ENCODE measurements at regions not wholly inside any gene's neighbourhood (a gene's known extent, or its start where the extent isn't known, plus 50 kb on each side); places are given as distances from the start of the nearest gene placed in this dataset.

DNA sequence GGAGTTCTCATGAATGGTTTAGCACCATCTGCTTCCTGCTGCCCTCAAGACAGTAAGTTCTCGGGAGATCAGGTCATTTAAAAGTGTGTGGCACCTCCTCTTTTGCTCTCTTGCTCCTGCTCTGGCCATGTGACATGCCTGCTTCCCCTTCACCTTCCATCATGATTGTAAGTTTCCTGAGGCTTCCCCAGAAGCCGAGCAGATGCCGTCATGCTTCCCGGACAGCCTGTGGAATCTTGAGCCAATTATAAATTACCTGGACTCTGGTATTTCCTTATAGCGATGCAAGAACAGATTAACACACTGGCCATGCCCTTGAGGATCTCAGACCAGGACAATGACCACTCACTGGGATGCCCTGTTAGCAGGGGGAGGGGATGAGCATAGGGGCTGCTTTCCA, 212.3 kb downstream of the MATN1 start:
- Histone ChIP-seq H3K36me3 (no peaks in the 10 kb centered on the region), H3K4me3 (ENCODE audit: low read depth, low read length) (no peak overlapping the region), H3K27me3 (ENCODE audit: insufficient read depth, low read depth, severe bottlenecking) (no peaks in the 10 kb centered on the region), H3K9me3 (ENCODE audit: severe bottlenecking) (peaks cover 3% of the 10 kb centered on the region), H3K27ac (no peak overlapping the region)
- no peak for DNase-seq
- TF ChIP-seq, protein P1, sequence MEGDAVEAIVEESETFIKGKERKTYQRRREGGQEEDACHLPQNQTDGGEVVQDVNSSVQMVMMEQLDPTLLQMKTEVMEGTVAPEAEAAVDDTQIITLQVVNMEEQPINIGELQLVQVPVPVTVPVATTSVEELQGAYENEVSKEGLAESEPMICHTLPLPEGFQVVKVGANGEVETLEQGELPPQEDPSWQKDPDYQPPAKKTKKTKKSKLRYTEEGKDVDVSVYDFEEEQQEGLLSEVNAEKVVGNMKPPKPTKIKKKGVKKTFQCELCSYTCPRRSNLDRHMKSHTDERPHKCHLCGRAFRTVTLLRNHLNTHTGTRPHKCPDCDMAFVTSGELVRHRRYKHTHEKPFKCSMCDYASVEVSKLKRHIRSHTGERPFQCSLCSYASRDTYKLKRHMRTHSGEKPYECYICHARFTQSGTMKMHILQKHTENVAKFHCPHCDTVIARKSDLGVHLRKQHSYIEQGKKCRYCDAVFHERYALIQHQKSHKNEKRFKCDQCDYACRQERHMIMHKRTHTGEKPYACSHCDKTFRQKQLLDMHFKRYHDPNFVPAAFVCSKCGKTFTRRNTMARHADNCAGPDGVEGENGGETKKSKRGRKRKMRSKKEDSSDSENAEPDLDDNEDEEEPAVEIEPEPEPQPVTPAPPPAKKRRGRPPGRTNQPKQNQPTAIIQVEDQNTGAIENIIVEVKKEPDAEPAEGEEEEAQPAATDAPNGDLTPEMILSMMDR (IDR thresholded peaks at IDR 0.05; ENCODE audit: low read depth, low read length), result no peak

DNA sequence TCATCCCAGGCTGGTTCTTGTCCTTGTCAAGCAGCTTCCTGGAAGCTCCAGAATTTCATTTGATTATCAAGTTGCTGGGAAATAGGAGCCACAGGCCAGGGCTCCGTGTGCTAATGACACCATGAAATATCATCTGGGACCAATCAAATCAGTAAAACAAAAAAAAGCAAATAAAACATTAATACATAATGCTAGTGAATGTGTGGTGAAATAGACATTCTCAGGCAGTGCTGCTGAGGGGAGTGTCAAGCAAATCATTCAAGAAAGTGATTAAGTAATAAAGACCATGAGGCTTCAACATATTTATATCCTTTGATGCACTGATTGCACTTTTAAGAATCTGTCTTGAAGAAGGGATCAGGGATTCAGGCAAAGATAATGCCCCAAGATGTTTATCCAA, 213.7 kb downstream of the MATN1 start:
- TF ChIP-seq, protein P1 (IDR thresholded peaks at IDR 0.05; ENCODE audit: low read depth, low read length), result no peak
- no peaks in the 10 kb centered on the region for H3K27me3 ChIP-seq (ENCODE audit: insufficient read depth, low read depth, severe bottlenecking)
- no peak for DNase-seq

DNA sequence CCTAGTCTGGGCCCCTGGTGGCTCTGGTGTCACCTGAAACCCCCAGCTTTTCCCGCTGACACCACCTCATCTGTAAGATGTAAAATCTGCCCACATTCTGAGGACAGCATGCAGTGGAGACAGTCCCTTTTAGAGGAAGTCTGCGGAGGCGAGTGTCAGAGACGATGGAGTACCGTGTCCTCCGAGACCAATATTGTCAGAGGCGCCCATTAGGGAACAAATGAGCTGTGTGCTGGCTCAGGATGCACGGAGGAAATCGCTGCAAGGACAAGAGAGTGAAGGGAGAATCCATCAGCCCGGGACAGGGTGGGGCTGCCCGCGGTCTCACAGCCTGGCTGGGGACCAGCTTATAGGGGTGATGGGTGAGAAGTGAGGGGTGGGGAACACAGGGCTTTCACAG, 214.8 kb downstream of the MATN1 start:
- peaks cover 3% of the 10 kb centered on the region for H3K9me3 ChIP-seq (ENCODE audit: severe bottlenecking)
- TF ChIP-seq, protein P1 (IDR thresholded peaks at IDR 0.05; ENCODE audit: low read depth, low read length), result no peak
- H3K4me3 ChIP-seq (ENCODE audit: low read depth, low read length), result no peak overlapping the region
- no peaks in the 10 kb centered on the region for H3K27me3 ChIP-seq (ENCODE audit: insufficient read depth, low read depth, severe bottlenecking)
- H3K36me3 ChIP-seq, result no peaks in the 10 kb centered on the region
- no peak overlapping the region for H3K27ac ChIP-seq
- no peak for DNase-seq

More for the DNA sequence above, 213.7 kb downstream of the MATN1 start:
- Histone ChIP-seq H3K4me3 (ENCODE audit: low read depth, low read length) (no peak overlapping the region), H3K36me3 (no peaks in the 10 kb centered on the region), H3K27ac (no peak overlapping the region), H3K9me3 (ENCODE audit: severe bottlenecking) (peaks cover 3% of the 10 kb centered on the region)

DNA sequence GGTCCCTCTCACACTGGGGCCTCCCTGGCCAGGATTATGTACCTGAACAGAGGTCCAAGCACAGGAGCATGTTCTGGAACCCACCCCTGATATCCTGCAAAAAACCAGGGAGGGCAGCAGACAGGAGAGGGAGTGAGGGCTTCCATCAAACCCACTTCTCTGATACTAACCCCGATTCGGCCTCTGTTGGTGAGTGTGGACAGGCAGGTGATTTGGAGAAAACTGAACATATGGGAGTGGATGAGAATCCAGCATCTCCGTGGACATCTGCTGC, 215.3 kb downstream of the MATN1 start:
- no peaks in the 10 kb centered on the region for H3K27me3 ChIP-seq (ENCODE audit: insufficient read depth, low read depth, severe bottlenecking)
- no peak overlapping the region for H3K27ac ChIP-seq
- no peak for DNase-seq
- TF ChIP-seq, protein P1 (IDR thresholded peaks at IDR 0.05; ENCODE audit: low read depth, low read length), result no peak
- H3K9me3 ChIP-seq (ENCODE audit: severe bottlenecking), result peaks cover 3% of the 10 kb centered on the region
- no peaks in the 10 kb centered on the region for H3K36me3 ChIP-seq
- no peak overlapping the region for H3K4me3 ChIP-seq (ENCODE audit: low read depth, low read length)

DNA sequence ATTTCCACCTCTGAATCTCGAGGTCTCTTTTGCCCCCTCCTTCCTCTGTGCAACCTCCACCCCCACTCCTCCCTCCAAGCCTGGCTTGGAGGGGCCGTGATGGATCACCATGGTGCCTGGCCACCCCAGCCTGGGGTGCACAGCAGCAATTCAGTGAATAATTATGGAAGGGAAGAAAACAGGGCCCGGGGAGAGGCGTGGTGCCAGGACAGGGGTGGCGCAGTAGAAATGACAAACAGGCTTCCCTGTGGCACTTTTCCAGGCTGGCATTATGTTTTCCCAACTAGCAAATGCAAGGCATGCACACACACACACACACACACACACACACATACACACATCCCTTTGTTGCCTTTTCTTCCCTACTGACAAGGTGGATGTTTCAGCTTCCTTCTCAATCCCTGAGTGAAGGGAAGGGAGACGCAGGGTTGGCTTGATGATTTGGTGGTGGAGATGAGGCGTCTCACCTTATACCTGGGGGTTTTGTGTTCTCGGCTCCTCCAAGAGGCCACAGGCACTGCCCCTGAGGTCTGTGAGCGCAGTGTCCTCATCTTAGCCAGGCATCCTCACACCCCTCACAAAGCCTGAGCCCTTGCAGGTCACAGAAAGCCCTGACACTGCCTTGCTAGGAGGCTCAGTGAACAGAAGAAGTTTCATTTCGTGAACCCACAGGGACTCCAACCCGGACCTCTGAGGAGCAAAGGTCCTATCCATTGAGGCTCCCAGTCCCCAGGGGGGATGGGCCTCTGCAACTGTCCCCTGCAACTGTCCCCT, 215.8 kb downstream of the MATN1 start:
- H3K36me3 ChIP-seq, result no peaks in the 10 kb centered on the region
- H3K27ac ChIP-seq, result no peak overlapping the region
- no peak overlapping the region for H3K4me3 ChIP-seq (ENCODE audit: low read depth, low read length)
- H3K27me3 ChIP-seq (ENCODE audit: insufficient read depth, low read depth, severe bottlenecking), result no peaks in the 10 kb centered on the region
- peaks cover 3% of the 10 kb centered on the region for H3K9me3 ChIP-seq (ENCODE audit: severe bottlenecking)
- TF ChIP-seq, protein P1 (IDR thresholded peaks at IDR 0.05; ENCODE audit: low read depth, low read length), result no peak
- no peak for DNase-seq

DNA sequence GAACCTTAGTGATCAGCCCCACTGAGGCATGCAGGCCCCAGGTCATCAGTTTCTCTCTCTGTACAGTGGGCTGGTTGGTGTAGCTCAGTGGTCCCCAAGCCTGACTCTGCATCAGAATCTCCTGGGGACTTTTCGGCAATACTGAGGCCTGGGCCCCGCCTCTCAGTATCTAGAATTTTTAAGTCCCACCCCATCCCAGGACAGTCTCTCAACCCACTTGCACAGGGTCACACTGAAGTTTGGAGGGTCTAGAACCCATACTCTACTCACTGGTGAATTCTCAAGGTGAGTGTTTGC, 216.4 kb downstream of the MATN1 start:
- TF ChIP-seq, protein P1 (IDR thresholded peaks at IDR 0.05; ENCODE audit: low read depth, low read length), result no peak
- DNase-seq, result no peak
- Histone ChIP-seq H3K27me3 (ENCODE audit: insufficient read depth, low read depth, severe bottlenecking) (no peaks in the 10 kb centered on the region), H3K36me3 (no peaks in the 10 kb centered on the region), H3K9me3 (ENCODE audit: severe bottlenecking) (peaks cover 3% of the 10 kb centered on the region), H3K4me3 (ENCODE audit: low read depth, low read length) (no peak overlapping the region), H3K27ac (no peak overlapping the region)
